ENCODE measurements at regions not wholly inside any gene's neighbourhood (a gene's known extent, or its start where the extent isn't known, plus 50 kb on each side); places are given as distances from the start of the nearest gene placed in this dataset.

- no peak for DNase-seq
- no peaks in the 10 kb centered on the region for H3K4me1 ChIP-seq
- no peak overlapping the region for H3K4me3 ChIP-seq
- H3K36me3 ChIP-seq = no peaks in the 10 kb centered on the region
- H3K27ac ChIP-seq = no peak overlapping the region
- no peaks in the 10 kb centered on the region for H3K9me3 ChIP-seq (replicated peaks)
- no peaks in the 10 kb centered on the region for H3K27me3 ChIP-seq
Measured at GRCh38 chr1:209010475-209011230, 572.9 kb upstream of the CAMK1G start.

DNA sequence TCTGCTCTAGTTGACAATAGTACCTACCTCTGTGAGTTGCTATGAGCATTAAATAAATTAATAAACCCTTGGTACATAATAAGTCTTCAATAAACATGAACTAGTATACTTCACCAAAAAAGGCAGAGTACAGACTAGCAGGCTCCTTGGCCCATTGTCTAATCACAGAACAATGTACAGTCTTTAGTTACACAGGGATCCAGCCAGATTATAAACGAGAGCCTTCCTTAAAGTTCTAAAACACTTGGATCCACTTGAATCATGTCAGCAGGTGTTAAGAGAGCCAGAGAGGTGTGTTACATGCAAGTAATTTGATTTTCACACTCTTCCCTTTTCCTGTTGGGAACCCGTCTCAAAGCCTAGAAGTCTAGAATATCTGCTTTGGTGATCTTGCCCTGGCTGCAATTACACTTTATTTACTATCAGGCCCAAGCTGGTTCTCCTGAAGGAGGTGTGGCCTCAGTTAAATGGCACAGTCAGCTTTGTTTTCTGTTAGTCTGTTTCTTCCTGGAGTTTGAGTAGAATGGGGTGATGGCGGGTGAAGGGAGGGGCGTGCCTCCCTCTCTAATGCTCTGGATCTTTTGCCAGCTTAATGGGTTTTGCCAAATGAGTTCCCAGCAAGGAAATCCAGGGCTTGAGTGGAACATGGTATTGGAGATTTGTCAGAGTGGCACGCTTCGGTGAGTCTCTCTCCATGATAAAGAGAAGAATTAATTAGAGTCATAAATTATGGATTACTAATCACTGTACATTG lies 570.9 kb upstream of the CAMK1G start:
- Histone ChIP-seq H3K9me3 (replicated peaks) (peaks cover 7% of the 10 kb centered on the region), H3K27ac (no peak overlapping the region), H3K36me3 (no peaks in the 10 kb centered on the region), H3K4me1 (no peaks in the 10 kb centered on the region), H3K4me3 (no peak overlapping the region), H3K27me3 (no peaks in the 10 kb centered on the region)
- DNase-seq = no peak

GRCh38 chr1:209015092-209015491 lies 568.4 kb upstream of the CAMK1G start:
- DNase-seq = no peak
- Histone ChIP-seq H3K4me3 (no peak overlapping the region), H3K27ac (no peak overlapping the region), H3K9me3 (replicated peaks) (peaks cover 10% of the 10 kb centered on the region), H3K4me1 (no peaks in the 10 kb centered on the region), H3K27me3 (no peaks in the 10 kb centered on the region), H3K36me3 (no peaks in the 10 kb centered on the region)

GRCh38 chr1:209021622-209022021 lies 561.9 kb upstream of the CAMK1G start:
- H3K9me3 ChIP-seq (replicated peaks) = peaks cover 10% of the 10 kb centered on the region
- H3K27me3 ChIP-seq = no peaks in the 10 kb centered on the region
- no peak overlapping the region for H3K27ac ChIP-seq
- DNase-seq = no peak
- no peak overlapping the region for H3K4me3 ChIP-seq
- no peaks in the 10 kb centered on the region for H3K4me1 ChIP-seq
- H3K36me3 ChIP-seq = no peaks in the 10 kb centered on the region

- no peaks in the 10 kb centered on the region for H3K9me3 ChIP-seq (replicated peaks)
- H3K36me3 ChIP-seq = no peaks in the 10 kb centered on the region
- DNase-seq = no peak
- no peaks in the 10 kb centered on the region for H3K4me1 ChIP-seq
- no peak overlapping the region for H3K27ac ChIP-seq
- H3K27me3 ChIP-seq = no peaks in the 10 kb centered on the region
- H3K4me3 ChIP-seq = no peak overlapping the region
Measured at GRCh38 chr1:209023790-209024189, 559.7 kb upstream of the CAMK1G start.

- Histone ChIP-seq H3K4me1 (no peaks in the 10 kb centered on the region), H3K36me3 (no peaks in the 10 kb centered on the region), H3K27ac (no peak overlapping the region), H3K9me3 (replicated peaks) (no peaks in the 10 kb centered on the region), H3K27me3 (no peaks in the 10 kb centered on the region), H3K4me3 (no peak overlapping the region)
- DNase-seq = no peak
Measured at GRCh38 chr1:209029737-209030136, 553.8 kb upstream of the CAMK1G start.

DNA sequence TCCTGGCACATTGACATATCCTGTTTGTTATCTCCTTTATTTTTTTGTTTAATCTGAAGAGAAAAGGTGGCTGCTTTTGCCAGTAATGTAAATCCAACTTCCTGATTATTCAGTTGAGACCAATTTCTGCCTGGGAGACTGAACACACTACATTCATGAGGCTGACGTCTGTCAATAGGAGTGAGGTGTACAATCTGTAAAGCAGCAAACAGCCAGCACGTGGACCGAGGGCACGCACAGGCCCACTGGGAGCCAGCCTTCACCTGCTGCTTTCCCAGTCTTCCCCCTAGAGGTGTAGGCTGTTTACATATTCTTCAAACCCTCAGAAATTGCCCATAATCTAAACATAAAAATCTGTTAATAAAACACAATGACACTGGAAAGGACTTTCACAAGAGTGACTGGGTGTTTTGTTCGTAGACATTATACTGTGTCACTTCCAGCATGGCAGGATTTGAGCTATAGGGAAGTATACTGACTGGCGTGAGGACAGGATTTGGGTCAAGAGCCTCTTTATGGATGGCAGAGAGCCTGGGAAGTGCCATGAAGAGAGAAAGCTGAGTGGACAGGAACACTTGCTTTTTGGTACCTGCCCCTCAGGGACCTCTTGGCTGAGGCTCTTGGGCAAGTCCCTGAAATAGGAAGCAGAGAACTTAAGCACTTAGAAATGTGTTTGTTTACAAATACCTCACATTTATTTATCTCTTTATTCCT lies 552.9 kb upstream of the CAMK1G start:
- H3K36me3 ChIP-seq = no peaks in the 10 kb centered on the region
- H3K4me3 ChIP-seq = no peak overlapping the region
- H3K9me3 ChIP-seq (replicated peaks) = no peaks in the 10 kb centered on the region
- no peaks in the 10 kb centered on the region for H3K4me1 ChIP-seq
- no peak overlapping the region for H3K27ac ChIP-seq
- no peaks in the 10 kb centered on the region for H3K27me3 ChIP-seq
- no peak for DNase-seq

GRCh38 chr1:209037064-209037463 lies 546.5 kb upstream of the CAMK1G start:
- H3K9me3 ChIP-seq (replicated peaks) = no peaks in the 10 kb centered on the region

DNA sequence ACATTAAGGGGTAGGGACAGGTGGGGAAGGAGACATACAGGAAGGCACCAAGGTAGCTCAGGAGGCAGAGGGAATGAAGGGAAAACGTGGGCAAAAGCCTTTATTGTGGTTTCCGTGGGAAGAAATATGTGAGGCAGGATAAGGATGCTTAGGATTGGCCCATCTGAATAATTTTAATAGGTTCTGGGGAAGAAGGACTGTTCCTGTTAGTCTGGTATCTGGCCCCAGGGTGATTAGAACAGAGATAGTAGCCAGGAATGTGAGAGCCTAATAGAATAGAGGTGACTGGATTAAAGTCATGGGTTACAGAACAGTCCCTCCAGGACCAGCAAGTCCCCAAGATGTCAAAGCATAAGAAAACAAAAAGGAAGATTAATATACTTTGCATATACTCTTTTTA lies 545.2 kb upstream of the CAMK1G start:
- H3K4me1 ChIP-seq = peaks cover 16% of the 10 kb centered on the region
- no peak for DNase-seq
- no peaks in the 10 kb centered on the region for H3K9me3 ChIP-seq (replicated peaks)
- no peaks in the 10 kb centered on the region for H3K36me3 ChIP-seq
- H3K4me3 ChIP-seq = no peak overlapping the region
- peak overlapping the region; percentile 26; the same call in 1 of the 2 replicates for H3K27ac ChIP-seq
- H3K27me3 ChIP-seq = no peaks in the 10 kb centered on the region

More at GRCh38 chr1:209037064-209037463, 546.5 kb upstream of the CAMK1G start:
- Histone ChIP-seq H3K4me1 (peaks cover 16% of the 10 kb centered on the region), H3K4me3 (no peak overlapping the region), H3K36me3 (no peaks in the 10 kb centered on the region), H3K27me3 (no peaks in the 10 kb centered on the region), H3K27ac (no peak overlapping the region)
- no peak for DNase-seq

DNA sequence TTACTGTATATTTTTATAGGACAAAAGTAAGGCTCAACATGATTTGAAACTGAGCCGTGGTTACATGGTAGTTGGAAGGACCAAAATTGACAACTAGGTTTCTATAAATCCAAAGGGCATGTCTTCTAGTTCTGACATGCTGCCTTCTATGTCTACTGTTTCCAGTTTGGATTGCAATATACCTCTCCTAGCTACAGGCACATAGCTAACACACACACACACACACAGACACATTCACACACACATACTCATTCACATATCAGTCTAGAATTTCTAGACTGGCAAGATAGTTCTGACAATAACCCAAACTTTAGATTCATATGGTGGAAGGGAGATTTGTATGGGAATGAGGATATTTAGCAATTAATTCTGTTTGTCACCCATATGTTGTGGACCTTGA lies 544.8 kb upstream of the CAMK1G start:
- peak overlapping the region; percentile 26 for H3K27ac ChIP-seq
- no peak for DNase-seq
- H3K27me3 ChIP-seq = no peaks in the 10 kb centered on the region

GRCh38 chr1:209040351-209040750 lies 543.2 kb upstream of the CAMK1G start:
- DNase-seq = no peak
- H3K9me3 ChIP-seq (replicated peaks) = no peaks in the 10 kb centered on the region
- no peak overlapping the region for H3K27ac ChIP-seq
- H3K4me3 ChIP-seq = no peak overlapping the region
- no peaks in the 10 kb centered on the region for H3K27me3 ChIP-seq
- peaks cover 28% of the 10 kb centered on the region for H3K4me1 ChIP-seq
- H3K36me3 ChIP-seq = no peaks in the 10 kb centered on the region

More for the DNA sequence above, 544.8 kb upstream of the CAMK1G start:
- H3K4me1 ChIP-seq = peaks cover 16% of the 10 kb centered on the region
- H3K4me3 ChIP-seq = no peak overlapping the region
- H3K36me3 ChIP-seq = no peaks in the 10 kb centered on the region
- no peaks in the 10 kb centered on the region for H3K9me3 ChIP-seq (replicated peaks)

GRCh38 chr1:209041927-209042326 lies 541.6 kb upstream of the CAMK1G start:
- Histone ChIP-seq H3K36me3 (no peaks in the 10 kb centered on the region), H3K27me3 (no peaks in the 10 kb centered on the region), H3K9me3 (replicated peaks) (no peaks in the 10 kb centered on the region), H3K27ac (no peak overlapping the region), H3K4me1 (peaks cover 38% of the 10 kb centered on the region), H3K4me3 (no peak overlapping the region)
- no peak for DNase-seq

DNA sequence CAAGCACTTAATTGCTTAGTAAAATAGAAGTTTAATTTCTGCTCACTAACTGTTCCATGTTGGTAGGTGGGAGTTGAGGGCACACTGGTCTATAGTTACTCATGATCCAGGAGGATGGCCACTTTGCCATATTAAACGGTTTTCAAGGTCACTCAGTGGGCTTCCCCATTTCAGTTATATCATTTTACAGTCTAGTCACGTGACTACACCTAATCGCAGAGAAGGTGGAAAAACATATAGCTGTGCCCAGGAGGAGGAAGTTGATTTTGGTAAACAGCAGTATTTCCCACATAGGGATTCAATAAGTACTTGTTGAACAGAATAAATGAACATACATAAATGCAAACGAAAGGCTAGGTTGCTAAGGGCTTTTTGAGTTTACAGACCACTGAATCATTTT lies 541.1 kb upstream of the CAMK1G start:
- Histone ChIP-seq H3K4me3 (no peak overlapping the region), H3K27me3 (no peaks in the 10 kb centered on the region), H3K27ac (no peak overlapping the region), H3K4me1 (peaks cover 38% of the 10 kb centered on the region), H3K9me3 (replicated peaks) (no peaks in the 10 kb centered on the region), H3K36me3 (no peaks in the 10 kb centered on the region)
- no peak for DNase-seq

- DNase-seq = peak in 1 of 2 experiments; percentile 29
- Histone ChIP-seq H3K27me3 (no peaks in the 10 kb centered on the region), H3K27ac (peak overlapping the region; percentile 39), H3K4me3 (no peak overlapping the region), H3K36me3 (no peaks in the 10 kb centered on the region), H3K4me1 (peaks cover 45% of the 10 kb centered on the region), H3K9me3 (replicated peaks) (no peaks in the 10 kb centered on the region)
Measured at GRCh38 chr1:209045331-209046057, 538.0 kb upstream of the CAMK1G start.

Measured in SJCRH30 (cell line).